SK-N-SH (cell line): ENCODE measurements at regions not wholly inside any gene's neighbourhood (a gene's known extent, or its start where the extent isn't known, plus 50 kb on each side); places are given as distances from the start of the nearest gene placed in this dataset.

Experiments
- CTCF ChIA-PET: fragments of 300-600, 350-600 bp; formaldehyde crosslinking; extraction: SDS; loops from one replicate; lab custom pipeline; 2021; lab: Yijun Ruan, JAX
- POLR2A ChIA-PET: fragments of 350-600 bp; sonication (Branson Sonifier 250); formaldehyde crosslinking; extraction: SDS; loops from one replicate; lab custom pipeline; 2020; ENCODE audit warnings: antibody characterized with exemption, inconsistent platforms; lab: Yijun Ruan, JAX
- DNase-seq: peaks from one replicate; pipeline ENCODE4 v3.0.0; 2012
- H2AFZ ChIP-seq: fragments of 200-600 bp; sonication (generic); 2 replicates; pipeline ENCODE4 v1.8.1; 2016; ENCODE audit warnings: antibody characterized with exemption, mild to moderate bottlenecking, low read depth
- H3F3A ChIP-seq: fragments of 200-600 bp; sonication (generic); replicated peaks from 2 replicates; pipeline ENCODE3; 2016; ENCODE audit warnings: antibody characterized with exemption, mild to moderate bottlenecking; ENCODE audit not compliant: insufficient read depth
- H3K27ac ChIP-seq, 2 experiments: fragments of 200-500 bp in 1 of 2; fragments of 200-600 bp in 1 of 2; sonication (Bioruptor generic) in 1 of 2; sonication (generic), shearing (Covaris generic) in 1 of 2; 2 replicates each; pipeline versions ENCODE4 v1.5.1 to v1.6.1; 2014 to 2016; ENCODE audit warnings: low read depth in 2 of 2, inconsistent platforms in 1 of 2, low read length in 1 of 2, mild to moderate bottlenecking in 1 of 2, mixed read lengths in 1 of 2
- H3K27me3 ChIP-seq: fragments of 200-600 bp; sonication (generic), shearing (Covaris generic); 2 replicates; pipeline ENCODE4 v1.6.1; 2016; ENCODE audit warnings: mixed run types; ENCODE audit not compliant: insufficient read depth
- H3K36me3 ChIP-seq, 2 experiments: fragments of 200-500 bp in 1 of 2; fragments of 200-600 bp in 1 of 2; sonication (Bioruptor generic) in 1 of 2; sonication (generic) in 1 of 2; replicated peaks in 1 of 2; 2 replicates each; pipeline versions ENCODE3 to v1.5.1; 2014 to 2016; ENCODE audit warnings: low read length in 1 of 2, mild to moderate bottlenecking in 1 of 2; ENCODE audit not compliant: insufficient read depth in 2 of 2, control insufficient read depth in 1 of 2
- H3K4me1 ChIP-seq, 2 experiments: fragments of 200-500 bp in 1 of 2; fragments of 200-600 bp in 1 of 2; sonication (Bioruptor generic) in 1 of 2; sonication (generic), shearing (Covaris generic) in 1 of 2; 2 replicates each; pipeline versions ENCODE4 v1.5.1 to v1.6.1; 2014 to 2016; ENCODE audit warnings: low read depth in 1 of 2, low read length in 1 of 2, mixed run types in 1 of 2; ENCODE audit not compliant: insufficient read depth in 2 of 2, control insufficient read depth in 1 of 2
- H3K4me2 ChIP-seq: fragments of 200-600 bp; sonication (generic), shearing (Covaris generic); 2 replicates; pipeline ENCODE4 v1.6.1; 2017; ENCODE audit warnings: mixed run types
- H3K4me3 ChIP-seq, 2 experiments: fragments of 200-500 bp in 1 of 2; fragments of 200-600 bp in 1 of 2; sonication (Bioruptor generic) in 1 of 2; sonication (generic), shearing (Covaris generic) in 1 of 2; 2 replicates each; pipeline versions ENCODE4 v1.5.1 to v1.8.1; 2014 to 2016; ENCODE audit warnings: low read depth in 2 of 2, inconsistent platforms in 1 of 2, low read length in 1 of 2, mild to moderate bottlenecking in 1 of 2, mixed read lengths in 1 of 2, moderate library complexity in 1 of 2
- H3K79me2 ChIP-seq: fragments of 200-600 bp; sonication (generic); 2 replicates; pipeline ENCODE4 v1.8.1; 2017; ENCODE audit warnings: mild to moderate bottlenecking; ENCODE audit not compliant: insufficient read depth
- H3K9ac ChIP-seq: fragments of 200-600 bp; sonication (generic); 2 replicates; pipeline ENCODE4 v1.6.1; 2017; ENCODE audit warnings: mixed run types
- H3K9me2 ChIP-seq: fragments of 200-600 bp; sonication (generic); 2 replicates; pipeline ENCODE4 v1.6.1; 2017; ENCODE audit warnings: mixed run types
- H3K9me3 ChIP-seq: fragments of 200-600 bp; sonication (generic); 2 replicates; pipeline ENCODE4 v1.6.1; 2017; ENCODE audit warnings: mixed run types, mild to moderate bottlenecking, moderate library complexity
- H4K20me1 ChIP-seq: fragments of 200-600 bp; sonication (generic); 2 replicates; pipeline ENCODE4 v1.6.1; 2017; ENCODE audit warnings: mild to moderate bottlenecking, mixed run types; ENCODE audit not compliant: insufficient read depth
- CHD2 ChIP-seq: fragments of 150-350 bp; IDR thresholded peaks from 2 replicates; pipeline ENCODE4 v1.6.1; 2018; ENCODE audit warnings: low read length; ENCODE audit not compliant: partially characterized antibody
- CTCF ChIP-seq: fragments of 200-600 bp; sonication (generic); IDR thresholded peaks from 2 replicates; pipeline ENCODE4 v1.6.1; 2017; ENCODE audit warnings: antibody characterized with exemption, mild to moderate bottlenecking, moderate library complexity
- EZH2phosphoT487 ChIP-seq: fragments of 200-600 bp; sonication (generic); IDR thresholded peaks from 2 replicates; pipeline ENCODE4 v1.6.1; 2017; ENCODE audit warnings: low read depth, mixed run types, mild to moderate bottlenecking, antibody characterized with exemption, moderate library complexity, borderline replicate concordance
- FOSL2 ChIP-seq: IDR thresholded peaks from 2 replicates; pipeline ENCODE4 v1.4.0; 2012; ENCODE audit warnings: low read depth, mild to moderate bottlenecking, moderate library complexity, borderline replicate concordance
- FOXJ3 ChIP-seq: sonication (generic); formaldehyde crosslinking; IDR thresholded peaks from 2 replicates; pipeline ENCODE4 v1.5.1; 2020; ENCODE audit warnings: mild to moderate bottlenecking, missing genetic modification reagents
- RAD21 ChIP-seq: IDR thresholded peaks from 2 replicates; pipeline ENCODE4 v1.6.1; 2012; ENCODE audit warnings: mild to moderate bottlenecking, low read length
- RFX5 ChIP-seq: IDR thresholded peaks from 2 replicates; pipeline ENCODE4 v1.6.1; 2012; ENCODE audit warnings: mild to moderate bottlenecking, improper control_type of control experiment, low read length
- WGBS: methylation state at CpG from one replicate; pipeline ENCODE4 v1.1.6; 2017; ENCODE audit warnings: low lambda C conversion rate; 5-methylcytosine and 5-hydroxymethylcytosine counted together
- TF ChIP-seq, protein P1 (sequence below): fragments of 150-350 bp; IDR thresholded peaks from 2 replicates; pipeline ENCODE4 v1.6.1; 2016; ENCODE audit warnings: mild to moderate bottlenecking, low read depth, low read length

- no peak for TF ChIP-seq FOXJ3 (CRISPR knock-in tag)
- TF ChIP-seq, all 33 proteins: peak for 0
These were observed 298.6 kb upstream of the NOVA1 start (continued) for GRCh38 chr14:26896447-26896846.

- no peaks in the 10 kb centered on the region for H3K27me3 ChIP-seq
- no peaks in the 10 kb centered on the region for H3F3A ChIP-seq
- no peaks in the 10 kb centered on the region for H3K79me2 ChIP-seq
- H3K9me3 ChIP-seq = no peaks in the 10 kb centered on the region
- H2AFZ ChIP-seq = no peak overlapping the region
- H3K9me2 ChIP-seq = no peaks in the 10 kb centered on the region
- no peaks in the 10 kb centered on the region for H4K20me1 ChIP-seq
- H3K4me3 ChIP-seq = no peak overlapping the region
- H3K27ac ChIP-seq = no peak overlapping the region
- ChIA-PET POLR2A (no interaction called here), CTCF (interaction anchor here (1.1 kb wide), 1 partner anchor 20 kb away, joined by 3 read pairs; no protein-coding TSS in a partner anchor)
- no peak for DNase-seq
- H3K9ac ChIP-seq = no peak overlapping the region
- H3K4me1 ChIP-seq = no peaks in the 10 kb centered on the region
- TF ChIP-seq RFX5 (no peak), FOSL2 (no peak), CHD2 (no peak)
- TF ChIP-seq, protein P1, sequence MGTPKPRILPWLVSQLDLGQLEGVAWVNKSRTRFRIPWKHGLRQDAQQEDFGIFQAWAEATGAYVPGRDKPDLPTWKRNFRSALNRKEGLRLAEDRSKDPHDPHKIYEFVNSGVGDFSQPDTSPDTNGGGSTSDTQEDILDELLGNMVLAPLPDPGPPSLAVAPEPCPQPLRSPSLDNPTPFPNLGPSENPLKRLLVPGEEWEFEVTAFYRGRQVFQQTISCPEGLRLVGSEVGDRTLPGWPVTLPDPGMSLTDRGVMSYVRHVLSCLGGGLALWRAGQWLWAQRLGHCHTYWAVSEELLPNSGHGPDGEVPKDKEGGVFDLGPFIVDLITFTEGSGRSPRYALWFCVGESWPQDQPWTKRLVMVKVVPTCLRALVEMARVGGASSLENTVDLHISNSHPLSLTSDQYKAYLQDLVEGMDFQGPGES = no peak
- no peaks in the 10 kb centered on the region for H3K36me3 ChIP-seq
- no peak overlapping the region for H3K4me2 ChIP-seq
These were observed 299.4 kb upstream of the NOVA1 start for GRCh38 chr14:26897196-26897595.

GRCh38 chr14:26905229-26905628 lies 307.4 kb upstream of the NOVA1 start:
- no peaks in the 10 kb centered on the region for H3K79me2 ChIP-seq
- no peaks in the 10 kb centered on the region for H3K9me2 ChIP-seq
- no peaks in the 10 kb centered on the region for H3F3A ChIP-seq
- H2AFZ ChIP-seq = no peak overlapping the region
- no peaks in the 10 kb centered on the region for H3K4me1 ChIP-seq
- no peak overlapping the region for H3K9ac ChIP-seq
- WGBS = 46% methylated on average over 3 of the region's 3 CpGs
- no peaks in the 10 kb centered on the region for H3K9me3 ChIP-seq
- no peaks in the 10 kb centered on the region for H3K36me3 ChIP-seq
- DNase-seq = no peak
- H3K4me2 ChIP-seq = no peak overlapping the region
- no peaks in the 10 kb centered on the region for H3K27me3 ChIP-seq
- TF ChIP-seq RAD21 = peak; percentile 16; the same call in 1 of the 2 replicates
- no peak for TF ChIP-seq EZH2phosphoT487
- 0 out of 2 replicates have a peak, but pooled peaks have one; percentile 16 for TF ChIP-seq CTCF
- H3K4me3 ChIP-seq = no peak overlapping the region
- ChIA-PET CTCF (interaction anchor here (0.9 kb wide), 1 partner anchor 15 kb away, joined by 4 read pairs; no protein-coding TSS in a partner anchor), POLR2A (no interaction called here)
- no peak overlapping the region for H3K27ac ChIP-seq
- H4K20me1 ChIP-seq = no peaks in the 10 kb centered on the region
